Tibial artery (tissue), 4 donors: ENCODE measurements at regions not wholly inside any gene's neighbourhood (a gene's known extent, or its start where the extent isn't known, plus 50 kb on each side); places are given as distances from the start of the nearest gene placed in this dataset.

Experiments used
- DNase-seq, 2 donors: peaks; one replicate each; pipeline ENCODE4 v3.0.0-alpha.2; 2019
- H3K27ac ChIP-seq, 2 donors: fragments of 200-600 bp; sonication (generic) in 1 of 2; 1 replicate in 1 of 2; 2 replicates in 1 of 2; pipeline ENCODE4 v1.5.1; 2018 to 2019; ENCODE audit warnings: mild to moderate bottlenecking in 1 of 2
- H3K27me3 ChIP-seq, 2 donors: fragments of 200-600 bp; sonication (generic) in 1 of 2; one replicate each; pipeline versions ENCODE4 v1.5.1 to v1.6.0; 2016 to 2019
- H3K36me3 ChIP-seq, 3 donors: fragments of 200-600 bp; sonication (generic) in 2 of 3; one replicate each; pipeline ENCODE4 v1.5.1; 2016 to 2019; ENCODE audit warnings: mild to moderate bottlenecking in 2 of 3
- H3K4me1 ChIP-seq, 4 donors: fragments of 200-600 bp; sonication (generic) in 2 of 4; 1 replicate in 3 of 4; 2 replicates in 1 of 4; pipeline ENCODE4 v1.5.1; 2016 to 2019
- H3K4me3 ChIP-seq, 2 donors: fragments of 200-600 bp; sonication (generic) in 1 of 2; 1 replicate in 1 of 2; 2 replicates in 1 of 2; pipeline ENCODE4 v1.5.1; 2018 to 2019; ENCODE audit warnings: mild to moderate bottlenecking in 2 of 2
- H3K9me3 ChIP-seq, 3 donors: fragments of 200-600 bp; sonication (generic) in 1 of 3; one replicate each; pipeline ENCODE4 v1.5.1; 2016 to 2019
- CTCF ChIP-seq, 2 experiments: fragments of 200-600 bp in 1 of 2; fragments of 450-650 bp in 1 of 2; IDR thresholded peaks; one replicate each; pipeline ENCODE4 v1.5.1; 2017 to 2019; ENCODE audit warnings: antibody characterized with exemption in 2 of 2, mild to moderate bottlenecking in 1 of 2, moderate library complexity in 1 of 2
- intact Hi-C: fragments of 100-400 bp; cut with DNase I; formaldehyde crosslinking; loops from one replicate; pipeline ENCODE4 v1.15.0; 2023; ENCODE audit warnings: low total_unique reads

- intact Hi-C loops, result no loop called here
- TF ChIP-seq CTCF (IDR thresholded peaks at IDR 0.05), result no peak
These were observed 220.3 kb downstream of the COX7C start for GRCh38 chr5:86838083-86838482.

GRCh38 chr5:86841000-86841644 is 223.4 kb downstream of the COX7C start:
- no peak for DNase-seq
- H3K27me3 ChIP-seq, result no peaks in the 10 kb centered on the region

More at GRCh38 chr5:86838083-86838482, 220.3 kb downstream of the COX7C start:
- H3K4me1 ChIP-seq, result no peaks in the 10 kb centered on the region
- no peak overlapping the region for H3K27ac ChIP-seq
- no peaks in the 10 kb centered on the region for H3K27me3 ChIP-seq
- DNase-seq, result no peak
- H3K9me3 ChIP-seq, result no peaks in the 10 kb centered on the region
- no peak overlapping the region for H3K4me3 ChIP-seq
- H3K36me3 ChIP-seq, result no peaks in the 10 kb centered on the region

GRCh38 chr5:86858442-86858841 is 240.7 kb downstream of the COX7C start:
- no peak for TF ChIP-seq CTCF (IDR thresholded peaks at IDR 0.05)
- Histone ChIP-seq H3K4me3 (no peak overlapping the region), H3K36me3 (no peaks in the 10 kb centered on the region), H3K9me3 (no peaks in the 10 kb centered on the region), H3K27ac (no peak overlapping the region), H3K27me3 (no peaks in the 10 kb centered on the region), H3K4me1 (no peaks in the 10 kb centered on the region)
- intact Hi-C loops, result no loop called here
- no peak for DNase-seq

More at GRCh38 chr5:86841000-86841644, 223.4 kb downstream of the COX7C start:
- H3K36me3 ChIP-seq, result no peaks in the 10 kb centered on the region
- H3K9me3 ChIP-seq, result no peaks in the 10 kb centered on the region
- TF ChIP-seq CTCF (IDR thresholded peaks at IDR 0.05), result no peak
- no peaks in the 10 kb centered on the region for H3K4me1 ChIP-seq
- no peak overlapping the region for H3K4me3 ChIP-seq
- intact Hi-C loops, result no loop called here
- H3K27ac ChIP-seq, result no peak overlapping the region

DNA sequence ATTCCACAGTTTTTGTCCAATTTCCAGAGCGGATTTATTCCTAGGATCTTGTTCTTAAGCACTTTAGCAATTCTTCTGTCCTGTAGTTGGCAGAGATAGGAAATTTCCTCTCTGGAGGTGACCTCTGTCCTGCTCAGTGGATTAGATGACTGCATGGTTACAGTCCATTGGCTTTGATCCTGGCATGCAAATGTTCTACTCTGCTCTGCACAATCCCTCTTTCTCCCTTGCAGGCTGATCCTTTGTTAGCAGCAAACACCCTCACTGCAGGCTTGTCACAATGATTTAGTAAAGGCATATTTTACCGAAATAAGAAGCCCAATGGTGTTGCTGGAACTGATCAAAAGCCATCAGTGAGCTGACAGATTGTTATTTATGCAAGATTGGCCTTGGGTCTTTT is 243.8 kb downstream of the COX7C start:
- Histone ChIP-seq H3K27me3 (no peaks in the 10 kb centered on the region), H3K4me1 (no peaks in the 10 kb centered on the region), H3K9me3 (no peaks in the 10 kb centered on the region), H3K4me3 (no peak overlapping the region), H3K27ac (no peak overlapping the region), H3K36me3 (no peaks in the 10 kb centered on the region)
- intact Hi-C loops, result no loop called here
- no peak for TF ChIP-seq CTCF (IDR thresholded peaks at IDR 0.05)
- no peak for DNase-seq

- no peak overlapping the region for H3K27ac ChIP-seq
- no peak for TF ChIP-seq CTCF (IDR thresholded peaks at IDR 0.05)
- no peaks in the 10 kb centered on the region for H3K27me3 ChIP-seq
- DNase-seq, result no peak
- no peak overlapping the region for H3K4me3 ChIP-seq
- intact Hi-C loops, result no loop called here
- H3K9me3 ChIP-seq, result no peaks in the 10 kb centered on the region
- H3K36me3 ChIP-seq, result no peaks in the 10 kb centered on the region
- no peaks in the 10 kb centered on the region for H3K4me1 ChIP-seq
These were observed 244.4 kb downstream of the COX7C start for GRCh38 chr5:86862093-86862492.

GRCh38 chr5:86864051-86864450 is 246.3 kb downstream of the COX7C start:
- no peaks in the 10 kb centered on the region for H3K4me1 ChIP-seq
- H3K36me3 ChIP-seq, result no peaks in the 10 kb centered on the region
- no peaks in the 10 kb centered on the region for H3K27me3 ChIP-seq
- H3K4me3 ChIP-seq, result no peak overlapping the region
- DNase-seq, result no peak
- no peaks in the 10 kb centered on the region for H3K9me3 ChIP-seq
- H3K27ac ChIP-seq, result no peak overlapping the region
- intact Hi-C loops, result no loop called here
- no peak for TF ChIP-seq CTCF (IDR thresholded peaks at IDR 0.05)
